ENCODE measurements at regions not wholly inside any gene's neighbourhood (a gene's known extent, or its start where the extent isn't known, plus 50 kb on each side); places are given as distances from the start of the nearest gene placed in this dataset.

DNA sequence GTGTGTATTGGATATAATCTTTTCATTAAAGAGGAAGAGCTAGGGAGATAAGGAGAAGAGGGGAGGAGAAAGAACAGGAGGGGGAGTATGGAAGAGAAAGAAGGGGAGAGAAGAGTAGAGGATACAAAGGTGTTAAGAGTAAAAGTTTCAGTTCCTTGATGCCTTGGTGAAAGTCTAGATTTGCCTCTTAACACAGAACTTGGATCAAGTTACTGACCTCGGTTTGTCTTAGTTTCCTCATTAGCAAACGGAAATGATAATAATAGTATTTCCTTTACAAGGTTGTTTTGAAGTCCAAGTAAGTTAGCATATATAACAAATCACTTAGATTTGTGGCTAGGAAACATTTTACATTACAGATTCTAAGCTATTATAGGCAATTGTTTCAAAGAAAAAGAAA lies 287.1 kb downstream of the PPARGC1A start:
- no peak overlapping the region for H2AFZ ChIP-seq (ENCODE audit: low read depth, low read length)
- no peaks in the 10 kb centered on the region for H3K36me3 ChIP-seq (ENCODE audit: control insufficient read depth, insufficient read depth, low read length)
- in situ Hi-C loops (cut with MboI) (no loop called here), intact Hi-C loops (cut with micrococcal nuclease) (no loop called here)
- no peaks in the 10 kb centered on the region for H3K9me1 ChIP-seq (ENCODE audit: control insufficient read depth, insufficient read depth, low read length)
- CTCF ChIA-PET (ENCODE audit: low intra/inter-chr PET ratio): no interaction called here
- no peak overlapping the region for H3K4me2 ChIP-seq (ENCODE audit: insufficient read depth, low read length)
- no peak overlapping the region for H3K27ac ChIP-seq (ENCODE audit: extremely low read depth, low read depth, low read length)
- ATAC-seq (no peak), FAIRE-seq (no peak), DNase-seq (ENCODE audit: extremely low read depth in 1 of 4, low spot score in 3 of 4) (no peak)
- no peaks in the 10 kb centered on the region for H3K27me3 ChIP-seq (ENCODE audit: control insufficient read depth in 2 of 2, insufficient read depth in 2 of 2, low read length in 2 of 2)
- H3K4me3 ChIP-seq: no peak overlapping the region
- no peaks in the 10 kb centered on the region for H3K79me2 ChIP-seq (ENCODE audit: control insufficient read depth, insufficient read depth, low read length)
- H3K4me1 ChIP-seq (replicated peaks in 1 of 2; ENCODE audit: control insufficient read depth in 2 of 2, insufficient read depth in 2 of 2, low read length in 2 of 2): no peaks in the 10 kb centered on the region
- POLR2A ChIA-PET: no interaction called here
- H3K9ac ChIP-seq (ENCODE audit: insufficient read depth in 1 of 2, low read depth in 2 of 2, low read length in 2 of 2): no peak overlapping the region
- 0% methylated on average over 2 of the region's 2 CpGs for WGBS (ENCODE audit: insufficient coverage, low coverage, missing lambda C conversion rate)
- TF ChIP-seq ZNF263 (CRISPR knock-in tag; IDR thresholded peaks at IDR 0.05; ENCODE audit: borderline replicate concordance): no peak
- TF ChIP-seq MECOM (CRISPR knock-in tag; IDR thresholded peaks at IDR 0.05): no peak
- no peak for TF ChIP-seq SREBF2 (CRISPR knock-in tag; IDR thresholded peaks at IDR 0.05)
- no peak for TF ChIP-seq MEF2D (tag; conservative IDR thresholded peaks at IDR 0.05; ENCODE audit: low read depth)
- no peak for TF ChIP-seq SOX6 (IDR thresholded peaks at IDR 0.05)
- TF ChIP-seq KLF1 (tag; IDR thresholded peaks at IDR 0.05): no peak
- no peak for TF ChIP-seq HNRNPL (IDR thresholded peaks at IDR 0.05; ENCODE audit: low read depth, low read length)
- no peak for TF ChIP-seq HIVEP1 (CRISPR knock-in tag; IDR thresholded peaks at IDR 0.05)
- no peak for TF ChIP-seq ZNF253 (CRISPR knock-in tag; conservative IDR thresholded peaks at IDR 0.05)
- no peak for TF ChIP-seq PTRF (tag; IDR thresholded peaks at IDR 0.05)
- no peak for TF ChIP-seq ZNF561 (CRISPR knock-in tag; conservative IDR thresholded peaks at IDR 0.05)
- no peak for TF ChIP-seq NR4A1 (CRISPR knock-in tag; IDR thresholded peaks at IDR 0.05)
- no peak for TF ChIP-seq NR4A1 (tag; IDR thresholded peaks at IDR 0.05)
- no peak for TF ChIP-seq RAD51 (IDR thresholded peaks at IDR 0.05; ENCODE audit: borderline replicate concordance, low read depth)
- TF ChIP-seq, protein P1, sequence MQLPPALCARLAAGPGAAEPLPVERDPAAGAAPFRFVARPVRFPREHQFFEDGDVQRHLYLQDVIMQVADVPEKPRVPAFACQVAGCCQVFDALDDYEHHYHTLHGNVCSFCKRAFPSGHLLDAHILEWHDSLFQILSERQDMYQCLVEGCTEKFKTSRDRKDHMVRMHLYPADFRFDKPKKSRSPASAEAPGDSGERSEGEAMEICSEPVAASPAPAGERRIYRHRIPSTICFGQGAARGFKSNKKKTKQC (CRISPR knock-in tag; IDR thresholded peaks at IDR 0.05): no peak
- TF ChIP-seq, protein P2, sequence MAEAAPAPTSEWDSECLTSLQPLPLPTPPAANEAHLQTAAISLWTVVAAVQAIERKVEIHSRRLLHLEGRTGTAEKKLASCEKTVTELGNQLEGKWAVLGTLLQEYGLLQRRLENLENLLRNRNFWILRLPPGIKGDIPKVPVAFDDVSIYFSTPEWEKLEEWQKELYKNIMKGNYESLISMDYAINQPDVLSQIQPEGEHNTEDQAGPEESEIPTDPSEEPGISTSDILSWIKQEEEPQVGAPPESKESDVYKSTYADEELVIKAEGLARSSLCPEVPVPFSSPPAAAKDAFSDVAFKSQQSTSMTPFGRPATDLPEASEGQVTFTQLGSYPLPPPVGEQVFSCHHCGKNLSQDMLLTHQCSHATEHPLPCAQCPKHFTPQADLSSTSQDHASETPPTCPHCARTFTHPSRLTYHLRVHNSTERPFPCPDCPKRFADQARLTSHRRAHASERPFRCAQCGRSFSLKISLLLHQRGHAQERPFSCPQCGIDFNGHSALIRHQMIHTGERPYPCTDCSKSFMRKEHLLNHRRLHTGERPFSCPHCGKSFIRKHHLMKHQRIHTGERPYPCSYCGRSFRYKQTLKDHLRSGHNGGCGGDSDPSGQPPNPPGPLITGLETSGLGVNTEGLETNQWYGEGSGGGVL (CRISPR knock-in tag; IDR thresholded peaks at IDR 0.05): no peak
- TF ChIP-seq TAF7 (tag; IDR thresholded peaks at IDR 0.05): no peak
- no peak for TF ChIP-seq KAT7 (CRISPR knock-in tag; IDR thresholded peaks at IDR 0.05; ENCODE audit: borderline replicate concordance)
- no peak for TF ChIP-seq SIN3B (IDR thresholded peaks at IDR 0.05; ENCODE audit: low read depth)
- TF ChIP-seq ZNF23 (CRISPR knock-in tag; IDR thresholded peaks at IDR 0.05): no peak
- TF ChIP-seq MXI1 (IDR thresholded peaks at IDR 0.05; ENCODE audit: low read depth, low read length): no peak
- no peaks in the 10 kb centered on the region for H4K20me1 ChIP-seq (replicated peaks; ENCODE audit: control insufficient read depth, insufficient read depth, low read length)
- BruUV-seq (replicated peaks): no TSS peak
- no peaks in the 10 kb centered on the region for H3K9me3 ChIP-seq (replicated peaks; ENCODE audit: control insufficient read depth, insufficient read depth, low read depth, low read length)

All from K562 (cell line).